GOT3 (cell line): ENCODE measurements at regions not wholly inside any gene's neighbourhood (a gene's known extent, or its start where the extent isn't known, plus 50 kb on each side); places are given as distances from the start of the nearest gene placed in this dataset.

ENCODE experiments used
- DNase-seq: peaks from one replicate; lab custom pipeline; 2025; ENCODE audit warnings: mixed read lengths; lab: John Stamatoyannopoulos, UW

GRCh38 chr7:108973075-108973474, 403.4 kb downstream of the DNAJB9 start:
- DNase-seq = no peak

DNA sequence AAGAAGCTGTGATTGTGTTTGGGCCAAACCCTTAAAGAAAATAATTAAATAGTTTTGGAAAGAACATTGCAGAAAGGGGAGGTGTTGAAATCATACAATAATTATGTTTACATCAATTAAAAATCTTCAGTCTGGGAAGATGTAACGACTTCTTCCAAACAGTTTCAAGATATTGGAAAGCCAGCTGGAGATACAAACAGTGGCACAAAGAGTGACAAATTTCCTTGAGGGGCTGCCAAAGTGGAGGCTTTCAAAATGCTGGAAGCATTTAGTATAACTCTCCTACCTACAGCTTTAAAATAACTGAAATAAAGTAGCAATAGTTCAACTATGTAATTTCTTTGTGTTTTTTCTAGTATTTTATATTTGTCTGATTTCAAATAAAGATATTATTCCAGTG, 405.0 kb downstream of the DNAJB9 start:
- no peak for DNase-seq

- no peak for DNase-seq
These were observed 415.4 kb downstream of the DNAJB9 start for GRCh38 chr7:108985037-108985436.

GRCh38 chr7:108989319-108989718, 419.6 kb downstream of the DNAJB9 start:
- DNase-seq = no peak

GRCh38 chr7:108997480-108997879, 427.8 kb downstream of the DNAJB9 start:
- no peak for DNase-seq

GRCh38 chr7:109003742-109004141, 434.1 kb downstream of the DNAJB9 start:
- DNase-seq = no peak

DNA sequence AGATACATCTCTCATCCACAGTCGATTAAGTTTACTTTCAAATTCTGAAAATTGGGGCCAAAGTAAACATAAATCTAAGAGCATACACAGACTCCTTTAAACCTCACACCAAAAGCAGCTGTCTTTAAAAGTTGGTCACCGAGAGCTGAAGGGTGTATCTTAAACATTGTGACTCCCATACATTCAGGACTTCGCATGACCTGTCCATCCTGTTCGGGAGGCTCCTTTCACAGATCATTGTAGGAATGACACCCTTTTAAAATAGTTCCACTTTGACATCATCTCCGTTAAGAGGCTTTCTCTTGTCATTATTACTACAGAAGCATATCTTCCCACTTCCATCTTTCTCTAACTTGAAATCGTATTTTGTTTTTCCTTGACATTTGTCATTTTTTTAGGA, 440.0 kb downstream of the DNAJB9 start:
- DNase-seq = no peak

GRCh38 chr7:109020251-109020650, 450.6 kb downstream of the DNAJB9 start:
- DNase-seq = no peak

DNA sequence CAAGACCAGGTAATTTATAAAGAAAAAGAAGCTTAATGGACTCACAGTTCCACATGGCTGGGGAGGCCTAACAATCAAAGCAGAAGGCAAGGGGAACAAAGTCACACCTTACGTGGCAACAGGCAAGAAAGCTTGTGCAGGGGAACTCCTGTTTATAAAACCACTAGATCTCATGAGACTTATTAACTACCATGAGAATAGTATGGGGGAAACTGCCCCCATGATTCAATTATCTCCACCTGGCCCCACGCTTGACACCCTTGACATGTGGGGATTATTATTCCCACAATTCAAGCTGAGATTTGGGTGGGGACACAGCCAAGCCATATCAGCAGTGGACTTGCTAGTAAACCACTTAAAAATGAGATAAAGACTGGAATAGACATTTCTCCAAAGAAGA, 451.7 kb downstream of the DNAJB9 start:
- no peak for DNase-seq

DNA sequence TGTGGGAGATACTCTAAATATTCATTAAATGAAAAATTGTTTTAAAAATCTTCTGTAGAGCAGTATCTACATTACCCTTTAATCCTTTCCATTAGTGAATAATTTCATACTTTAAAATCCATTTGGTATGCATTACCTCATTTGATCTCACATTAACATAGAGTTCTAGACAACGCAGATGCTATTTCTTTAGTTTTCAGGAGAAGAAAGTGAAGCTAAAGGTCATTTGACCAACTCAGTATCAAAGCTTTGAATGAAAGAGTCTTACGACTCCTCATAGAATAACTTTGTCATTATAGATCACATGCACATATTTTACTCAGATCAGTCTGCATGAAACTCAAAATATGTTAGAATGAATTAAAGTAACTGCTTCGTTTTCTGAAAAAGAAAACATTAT, 460.2 kb downstream of the DNAJB9 start:
- no peak for DNase-seq

GRCh38 chr7:109044691-109045090, 475.0 kb downstream of the DNAJB9 start:
- DNase-seq = no peak

DNA sequence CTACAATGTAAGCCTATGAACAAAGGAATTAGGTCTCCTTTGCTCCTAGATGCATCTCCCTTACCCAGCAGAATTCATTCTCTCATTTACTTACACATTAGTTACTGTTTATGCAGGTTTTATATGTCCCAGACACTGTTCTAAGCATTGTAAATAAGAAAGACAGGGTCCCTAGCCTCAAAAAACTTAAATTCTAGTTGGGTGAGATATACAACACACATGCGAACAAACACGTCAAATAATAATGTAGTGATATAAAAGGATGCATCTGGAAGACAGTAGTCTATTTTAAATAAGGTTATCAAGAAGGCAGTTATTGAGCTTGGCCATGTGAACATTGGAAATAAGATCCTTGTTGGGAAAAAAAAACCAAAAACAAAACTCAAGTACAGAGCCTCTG, 479.7 kb downstream of the DNAJB9 start:
- DNase-seq = no peak

DNA sequence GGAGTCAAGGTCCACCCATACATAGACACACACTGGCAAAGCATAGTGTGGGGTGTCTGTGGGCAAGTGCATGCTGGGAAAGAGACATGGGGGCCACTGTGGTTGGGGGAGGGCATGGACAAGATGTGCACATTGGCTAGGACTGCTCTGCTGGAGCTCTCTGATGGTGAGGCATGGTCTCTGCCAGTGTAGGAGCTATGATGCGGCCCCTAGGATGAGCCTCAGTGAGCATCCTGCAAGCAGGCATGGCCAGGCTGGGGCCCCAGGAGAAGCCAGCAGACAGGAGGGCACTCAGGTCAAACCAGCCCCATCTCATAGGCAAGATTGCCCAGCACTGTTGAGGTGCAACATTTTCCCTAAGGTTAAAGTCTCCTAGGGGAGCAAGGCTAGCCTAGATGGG, 489.4 kb downstream of the DNAJB9 start:
- DNase-seq = no peak

- no peak for DNase-seq
These were observed 493.1 kb downstream of the DNAJB9 start for GRCh38 chr7:109062798-109063197.

DNA sequence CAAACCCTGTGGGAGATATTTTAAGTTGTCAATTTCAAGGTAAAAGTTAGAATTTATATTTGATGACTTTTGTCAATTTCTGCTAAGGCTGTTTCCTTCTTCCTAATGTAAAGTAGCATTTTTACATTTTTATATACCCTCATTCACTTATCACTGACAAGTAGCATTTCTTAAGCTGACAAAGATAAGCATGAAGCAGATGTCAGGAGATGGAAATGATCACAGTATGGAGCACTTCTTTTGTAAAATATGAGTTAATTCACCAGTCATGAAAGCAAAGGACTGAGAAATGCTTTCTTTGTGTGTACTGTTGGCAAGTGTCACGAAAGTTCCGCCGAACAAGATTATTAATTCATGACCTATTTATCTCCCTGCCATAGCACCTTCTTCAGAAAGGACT, 503.9 kb downstream of the DNAJB9 start:
- DNase-seq = no peak

DNA sequence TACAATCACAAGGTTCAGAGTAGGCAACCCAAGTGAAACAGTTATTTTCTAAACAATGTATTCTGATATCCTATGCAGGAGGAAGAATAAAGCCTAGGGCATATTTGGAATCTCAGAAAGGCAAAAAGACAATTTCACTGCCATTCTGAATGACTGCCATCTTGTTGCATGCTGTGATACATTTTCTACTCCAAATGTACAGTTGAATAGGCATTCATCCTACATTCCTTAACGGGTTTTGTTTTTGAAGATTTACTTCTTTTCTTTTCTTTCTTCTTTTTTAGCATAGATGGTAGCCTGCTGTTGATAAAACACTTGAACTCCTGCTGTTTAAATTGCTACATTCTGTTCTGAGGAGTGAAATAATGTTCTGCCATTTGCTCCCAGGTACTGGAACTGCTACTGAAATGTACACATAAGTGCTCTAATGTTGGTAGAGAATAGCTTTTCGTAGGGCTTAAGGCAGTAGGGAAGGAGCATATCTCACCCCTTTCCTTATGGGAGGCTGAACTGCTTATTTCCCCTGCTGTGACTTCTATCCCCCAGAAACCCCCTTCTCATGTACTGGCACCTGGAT, 506.8 kb downstream of the DNAJB9 start:
- DNase-seq = no peak

- DNase-seq = no peak
These were observed 521.4 kb downstream of the DNAJB9 start for GRCh38 chr7:109091042-109091441.

- no peak for DNase-seq
These were observed 522.6 kb downstream of the DNAJB9 start for GRCh38 chr7:109092268-109092667.

GRCh38 chr7:109101332-109101731, 531.7 kb downstream of the DNAJB9 start:
- no peak for DNase-seq

- no peak for DNase-seq
These were observed 539.9 kb downstream of the DNAJB9 start for GRCh38 chr7:109109558-109109957.

DNA sequence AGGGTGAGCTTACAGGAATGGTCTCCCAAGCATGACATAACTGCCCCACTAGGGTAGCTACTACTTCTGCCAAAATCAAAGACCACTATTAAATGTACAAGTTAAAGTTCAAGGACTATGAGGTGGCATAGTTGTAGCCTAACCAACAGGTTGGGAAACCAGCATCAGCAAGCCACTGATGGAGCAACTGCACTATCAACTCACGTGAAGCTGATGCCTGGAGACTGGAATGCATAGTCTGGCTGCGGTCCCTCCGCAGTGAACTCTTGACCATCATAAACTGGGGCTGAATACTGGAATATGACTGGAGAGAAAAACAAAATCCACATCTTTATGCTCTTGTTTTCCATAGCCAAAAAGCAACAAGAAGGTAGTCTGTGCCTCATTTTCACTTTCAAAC, 541.4 kb downstream of the DNAJB9 start:
- no peak for DNase-seq

- DNase-seq = no peak
These were observed 552.1 kb downstream of the DNAJB9 start for GRCh38 chr7:109121599-109122300.

DNA sequence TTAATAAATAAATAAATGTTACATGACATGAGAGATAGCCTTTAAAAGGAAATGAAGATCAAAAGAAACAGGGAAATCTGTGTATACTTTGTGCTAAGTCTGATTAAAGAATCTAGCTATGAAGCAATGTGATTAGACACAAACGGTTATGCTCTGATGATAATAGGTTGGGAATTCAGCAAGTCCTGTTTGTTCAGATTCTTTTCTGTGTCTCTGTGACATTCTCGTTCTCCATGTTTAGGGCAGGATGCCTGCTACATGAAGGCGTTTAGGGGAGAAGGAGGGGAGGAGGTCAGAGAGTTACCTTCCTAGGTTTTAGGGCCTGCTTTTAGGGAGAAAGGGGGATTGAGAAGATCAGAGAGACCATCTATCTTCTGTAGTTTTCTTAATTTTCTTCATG, 555.3 kb downstream of the DNAJB9 start:
- DNase-seq = no peak

GRCh38 chr7:109126404-109127050, 556.9 kb downstream of the DNAJB9 start:
- no peak for DNase-seq
